HG03097 (cell line): ENCODE measurements at regions not wholly inside any gene's neighbourhood (a gene's known extent, or its start where the extent isn't known, plus 50 kb on each side); places are given as distances from the start of the nearest gene placed in this dataset.

Experiments used
- ATAC-seq: cut with Tn5 transposase; IDR thresholded peaks from one replicate; pipeline ENCODE4 v1.9.1; 2021; ENCODE audit not compliant: unreplicated experiment, low FRiP score

- ATAC-seq: no peak
Observed at GRCh38 chr1:48057249-48057648, 60.1 kb upstream of the TRABD2B start.

DNA sequence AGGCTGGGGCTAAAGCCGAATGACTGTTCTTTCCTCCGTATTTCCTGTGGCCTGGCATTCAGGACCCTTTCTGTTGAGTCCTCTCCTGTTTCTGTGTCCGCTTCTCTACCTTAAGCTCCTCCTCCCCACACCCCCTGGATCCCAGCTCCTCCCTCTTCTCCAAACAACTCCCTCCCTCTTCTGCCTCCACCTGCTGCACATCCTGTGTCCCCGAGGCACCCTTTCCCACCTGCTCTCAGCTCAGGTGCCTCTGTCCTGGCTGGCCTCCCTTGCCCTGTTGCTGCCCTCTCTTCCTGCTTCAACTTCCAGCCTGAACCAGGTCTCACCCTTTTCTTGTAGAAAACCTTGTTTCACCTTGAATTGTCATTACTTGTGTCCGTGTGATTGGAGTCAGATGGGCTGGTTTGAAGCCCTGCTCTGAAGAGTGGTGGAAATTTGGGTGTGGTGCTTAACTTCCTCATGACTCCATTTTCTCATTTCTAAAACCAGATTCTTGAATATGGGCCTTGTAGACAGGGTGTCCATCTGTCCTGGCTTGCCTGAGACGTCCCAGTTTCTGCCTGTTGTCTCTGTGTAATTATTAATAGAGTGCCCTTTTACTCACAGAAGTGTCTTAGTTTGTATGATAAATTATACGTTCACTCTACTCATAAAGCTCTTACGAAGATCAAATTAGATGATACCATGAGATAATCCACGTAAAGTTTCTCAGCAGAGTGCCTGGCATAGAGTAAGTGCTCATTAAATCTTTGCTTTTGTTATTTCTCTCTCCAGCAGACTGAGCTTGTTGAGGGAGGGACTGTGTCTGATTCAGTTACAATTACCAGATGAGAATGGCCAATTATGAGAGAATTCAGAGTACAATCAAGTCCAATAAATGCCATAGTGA, 58.9 kb upstream of the TRABD2B start:
- ATAC-seq: no peak

GRCh38 chr1:48054232-48054631, 57.0 kb upstream of the TRABD2B start:
- ATAC-seq: no peak

DNA sequence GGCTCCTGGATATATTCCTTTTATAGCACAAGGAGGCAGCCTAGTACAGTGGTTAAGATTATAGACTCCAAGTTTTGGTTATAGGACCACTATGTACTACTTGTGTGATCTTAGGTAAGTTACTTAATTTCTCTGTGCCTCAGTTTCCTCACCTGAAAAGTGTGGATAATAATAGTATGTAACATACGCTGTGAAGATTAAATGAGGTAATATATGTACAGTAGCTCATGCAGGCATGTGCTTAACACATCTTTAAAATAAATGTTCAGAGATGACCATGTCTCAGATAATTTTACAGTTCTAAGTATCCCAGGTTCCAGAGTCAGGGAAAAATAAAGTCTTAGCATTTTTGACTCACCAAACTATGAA, 55.7 kb upstream of the TRABD2B start:
- no peak for ATAC-seq

- ATAC-seq: no peak
Observed at GRCh38 chr1:48051466-48052126, 54.4 kb upstream of the TRABD2B start.

- no peak for ATAC-seq
Observed at GRCh38 chr1:48049823-48050535, 52.8 kb upstream of the TRABD2B start.

GRCh38 chr1:48048980-48049379, 51.8 kb upstream of the TRABD2B start:
- no peak for ATAC-seq

- no peak for ATAC-seq
Observed at GRCh38 chr1:48048064-48048463, 50.9 kb upstream of the TRABD2B start.

GRCh38 chr1:48047116-48047515, 49.9 kb upstream of the TRABD2B start:
- ATAC-seq: no peak
